GM19023 (cell line): ENCODE measurements at regions not wholly inside any gene's neighbourhood (a gene's known extent, or its start where the extent isn't known, plus 50 kb on each side); places are given as distances from the start of the nearest gene placed in this dataset.
"Not testable (repeated sequence)": the region's sequence is repeated elsewhere in the genome, so short reads cannot be mapped to it uniquely, and the experiment has no call there.

Source experiments
- ATAC-seq: cut with Tn5 transposase; IDR thresholded peaks from one replicate; pipeline ENCODE4 v1.9.1; 2021; ENCODE audit warnings: mild to moderate bottlenecking, moderate library complexity; ENCODE audit not compliant: unreplicated experiment

DNA sequence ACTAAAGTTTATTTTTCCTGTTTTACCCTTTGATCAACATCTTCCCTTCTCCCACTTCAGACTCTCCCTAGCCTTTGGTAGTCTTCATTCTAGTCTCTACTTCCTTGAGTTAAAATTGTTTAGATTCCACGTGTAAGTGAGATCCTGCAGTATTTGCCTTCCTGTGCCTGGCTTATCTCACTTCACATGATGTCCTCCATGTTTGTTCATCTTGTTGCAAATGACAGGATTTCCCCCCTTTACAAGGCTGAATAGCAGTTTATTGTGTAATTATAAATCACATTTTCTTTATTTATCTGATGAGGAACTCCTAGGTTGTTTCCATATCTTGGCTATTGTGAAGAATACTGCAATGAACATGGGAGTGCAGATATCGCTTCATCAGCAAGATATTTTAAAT lies 461.7 kb downstream of the CHSY3 start:
- ATAC-seq: no peak

DNA sequence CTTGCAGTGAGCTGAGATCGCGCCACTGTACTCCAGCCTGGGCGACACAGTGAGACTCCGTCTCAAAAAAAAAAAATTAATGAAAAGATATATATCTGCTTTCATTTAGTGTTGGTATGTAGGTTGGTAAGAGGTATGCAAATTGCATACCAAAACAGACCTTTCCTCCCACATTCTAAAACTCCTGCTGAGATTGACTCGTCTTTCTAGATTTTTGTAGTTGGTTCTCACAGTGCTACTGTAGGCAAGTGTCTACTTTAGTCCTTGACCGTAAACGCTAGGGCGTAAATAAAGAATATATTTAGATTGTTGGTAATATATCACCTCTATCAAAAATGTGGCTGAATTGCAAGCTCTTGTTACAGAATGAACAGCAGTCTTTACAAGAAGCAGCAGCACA lies 445.9 kb downstream of the CHSY3 start:
- no peak for ATAC-seq

DNA sequence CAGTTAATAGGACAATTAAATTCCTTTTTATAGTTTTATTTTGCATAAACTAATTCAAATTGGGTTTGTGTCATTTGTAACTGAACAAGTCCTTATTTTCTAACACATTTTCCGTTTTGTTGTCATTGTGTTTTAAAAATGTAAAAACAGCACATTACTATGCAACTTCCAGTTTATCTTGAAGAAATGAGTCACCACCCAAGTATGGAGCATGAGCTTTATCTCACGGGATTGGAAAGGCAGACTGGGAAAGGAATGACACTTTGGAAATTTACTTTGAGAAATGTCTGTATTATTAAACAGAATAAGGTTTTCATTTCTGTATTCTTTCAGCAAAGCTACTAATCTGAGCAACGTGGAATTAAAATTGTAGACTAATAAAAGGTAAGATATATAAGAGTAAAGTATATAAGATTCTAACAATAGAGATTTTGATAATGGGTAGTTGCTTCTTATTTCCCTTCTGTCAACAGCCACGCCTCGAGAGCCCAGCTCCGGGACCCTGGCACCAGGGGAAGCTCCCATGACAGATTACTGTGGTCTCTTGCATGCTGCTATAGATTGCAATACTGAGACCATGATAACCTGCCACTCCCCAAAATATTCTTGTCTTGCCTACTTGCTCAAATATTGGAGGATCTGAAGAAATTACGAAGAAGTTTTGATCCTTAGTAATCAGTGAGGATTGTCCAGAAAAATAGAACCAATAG lies 433.1 kb downstream of the CHSY3 start:
- no peak for ATAC-seq

DNA sequence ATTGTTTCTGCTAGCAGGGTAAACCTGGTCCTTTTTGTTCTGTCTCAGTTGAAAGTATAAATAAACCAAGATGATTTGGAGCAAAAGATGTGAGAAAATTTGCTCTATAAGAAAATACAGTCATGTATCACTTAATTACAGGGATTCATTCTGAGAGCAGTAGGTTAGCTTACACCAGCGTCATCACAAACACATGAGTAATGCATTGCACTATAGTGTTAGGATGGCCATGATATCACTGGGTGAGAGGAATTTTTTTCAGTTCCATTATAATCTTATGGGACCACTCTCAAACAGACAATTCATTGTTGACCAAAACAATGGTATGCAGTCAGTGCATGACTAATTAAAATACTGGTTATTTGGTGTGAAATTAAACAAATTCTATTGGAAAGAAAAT lies 430.9 kb downstream of the CHSY3 start:
- no peak for ATAC-seq

DNA sequence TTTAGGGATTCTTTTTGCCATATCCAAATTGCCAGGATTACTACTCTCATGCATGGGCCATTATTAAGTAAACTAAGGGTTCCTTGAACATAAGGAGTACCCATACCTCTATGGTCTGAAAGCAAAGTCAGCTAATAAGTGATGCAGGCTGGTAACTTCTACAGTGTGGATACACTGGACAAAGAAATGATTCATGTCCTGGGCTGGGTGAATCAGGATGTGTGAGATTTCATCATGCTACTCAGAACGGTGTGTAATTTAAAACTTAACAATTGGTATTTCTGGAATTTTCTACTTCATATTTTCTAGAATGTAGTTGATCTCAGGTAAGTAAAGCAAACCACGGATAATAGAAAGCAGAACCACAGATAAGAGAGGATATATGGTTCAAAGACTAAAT lies 428.8 kb downstream of the CHSY3 start:
- ATAC-seq: no peak

DNA sequence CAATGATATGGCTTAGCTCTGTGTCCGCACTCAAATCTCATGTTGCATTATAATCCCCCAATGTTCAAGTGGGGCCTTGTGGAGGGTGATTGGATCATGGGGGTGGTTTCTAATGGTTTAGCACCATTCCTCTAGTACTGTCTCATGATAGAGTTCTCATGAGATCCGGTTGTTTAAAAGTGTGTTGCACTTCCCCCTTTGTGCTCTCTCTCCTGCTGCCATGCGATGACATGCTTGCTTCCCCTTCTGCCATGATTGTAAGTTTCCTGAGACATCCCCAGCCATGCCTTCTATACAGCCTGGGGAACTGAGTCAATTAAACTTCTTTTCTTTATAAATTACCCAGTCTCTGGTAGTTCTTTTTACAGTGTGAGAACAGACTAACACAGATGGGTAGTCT lies 427.1 kb downstream of the CHSY3 start:
- no peak for ATAC-seq

DNA sequence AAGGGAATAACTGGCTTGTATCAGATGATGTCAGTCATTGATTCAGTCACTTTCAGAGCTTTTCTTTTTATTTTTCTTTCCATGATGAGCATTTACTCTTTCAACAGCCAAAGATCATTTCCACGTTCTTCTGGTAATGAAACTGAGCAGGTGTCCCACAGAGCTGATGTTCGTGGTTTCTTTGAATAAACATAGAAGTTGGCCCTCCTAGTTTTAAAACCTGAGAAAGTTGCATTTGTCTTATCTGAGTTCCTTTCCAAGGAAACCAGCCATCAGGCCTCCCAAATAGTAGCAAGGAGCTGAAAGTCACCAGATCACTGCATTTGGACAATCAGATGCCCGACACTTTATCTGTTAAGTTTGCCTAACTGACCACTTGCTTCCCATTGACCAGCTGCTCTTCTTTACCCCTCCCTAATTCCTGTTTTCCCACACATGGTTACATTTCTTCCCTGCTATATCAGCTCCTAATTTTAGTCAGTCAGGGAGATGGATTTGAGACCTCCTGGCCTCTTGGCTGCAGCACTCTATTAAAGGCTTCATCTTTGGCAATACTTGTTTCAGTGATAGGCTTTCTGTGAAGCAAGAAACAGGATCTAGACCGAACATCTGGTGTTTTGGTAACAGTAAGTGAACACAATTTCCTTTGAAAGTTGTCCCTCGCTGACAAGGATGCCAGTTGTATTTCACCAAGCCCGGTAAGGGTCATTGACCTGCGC lies 420.8 kb downstream of the CHSY3 start:
- no peak for ATAC-seq

DNA sequence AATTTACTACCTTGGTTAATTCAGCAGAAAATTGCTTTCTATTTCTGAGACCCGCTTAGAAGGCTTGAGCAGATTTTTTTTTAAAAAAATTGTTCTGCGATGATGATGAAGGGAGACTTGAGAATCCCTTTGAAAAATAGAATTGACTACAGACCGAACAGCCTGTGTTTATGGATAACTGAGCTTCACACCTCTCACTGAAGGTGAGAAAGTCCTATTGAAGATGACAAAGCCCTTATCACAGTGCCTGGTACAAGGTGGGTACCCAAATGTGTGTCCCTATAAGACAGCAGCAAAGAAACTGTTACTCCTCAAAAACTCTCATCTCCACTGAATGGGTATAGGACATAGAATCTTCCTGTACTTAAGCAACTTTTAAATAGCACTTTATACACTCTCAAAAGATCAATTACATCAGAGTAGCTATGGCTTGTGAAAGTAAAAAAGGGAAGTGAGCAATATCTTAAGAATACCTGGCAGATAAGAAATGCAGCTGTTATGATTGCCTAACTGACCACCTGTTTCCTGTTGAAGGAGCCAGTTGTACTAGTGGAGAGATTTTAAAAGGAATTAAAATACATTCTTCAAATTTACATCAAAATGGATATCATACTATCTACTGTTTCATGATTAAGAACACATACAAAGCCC lies 419.7 kb downstream of the CHSY3 start:
- peak; percentile 100 for ATAC-seq

DNA sequence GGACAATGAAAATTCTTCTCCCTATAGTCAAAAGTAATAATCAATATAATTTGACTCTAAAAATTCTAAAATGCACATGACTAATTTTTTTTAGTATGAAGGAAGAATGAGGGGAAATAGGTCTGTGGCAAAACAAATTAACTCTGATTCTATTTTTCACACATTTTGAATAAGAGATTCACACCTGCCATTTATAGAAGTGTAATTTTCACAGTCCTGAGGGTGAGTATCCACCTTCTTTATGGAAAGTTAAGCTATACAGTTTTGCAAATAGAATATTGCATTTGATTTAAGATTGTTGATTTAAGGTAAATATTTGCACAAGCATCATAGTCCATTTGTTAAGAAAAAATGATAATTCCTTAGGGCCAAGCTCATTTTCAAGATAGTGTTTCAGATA lies 417.7 kb downstream of the CHSY3 start:
- no peak for ATAC-seq

DNA sequence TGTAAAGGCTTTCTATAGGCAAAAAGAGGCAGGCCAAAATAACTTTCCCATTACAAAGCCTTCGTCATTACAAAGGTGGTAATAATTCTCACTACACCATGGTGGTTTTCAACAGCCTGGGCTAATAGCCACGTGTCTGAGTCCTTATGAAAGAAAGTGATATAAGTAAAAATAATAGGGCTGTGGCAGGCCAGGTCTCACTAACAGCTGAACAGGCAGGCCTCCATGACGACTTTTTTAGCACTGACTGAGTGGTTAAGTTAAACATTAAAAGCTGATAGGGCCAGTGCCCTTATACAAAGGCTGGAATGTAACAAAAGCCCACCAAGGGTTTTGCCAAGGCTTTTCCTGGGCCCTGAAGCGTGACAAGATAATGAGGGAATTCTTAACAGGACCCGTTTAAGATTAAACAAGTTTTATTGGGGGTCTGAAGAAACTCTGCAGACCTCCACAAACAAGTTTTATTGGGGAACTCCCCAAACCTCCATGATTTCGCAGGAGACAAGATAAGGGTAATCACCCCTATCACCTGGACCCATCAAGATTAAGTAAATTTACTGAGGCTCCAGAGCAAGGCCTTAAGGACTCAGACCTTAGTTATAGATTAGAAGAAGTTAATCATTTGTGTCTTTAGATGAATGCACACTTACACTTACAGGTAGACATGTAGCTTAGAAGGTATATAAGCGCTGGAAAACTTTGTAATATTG lies 412.9 kb downstream of the CHSY3 start:
- ATAC-seq: peak; percentile 74

DNA sequence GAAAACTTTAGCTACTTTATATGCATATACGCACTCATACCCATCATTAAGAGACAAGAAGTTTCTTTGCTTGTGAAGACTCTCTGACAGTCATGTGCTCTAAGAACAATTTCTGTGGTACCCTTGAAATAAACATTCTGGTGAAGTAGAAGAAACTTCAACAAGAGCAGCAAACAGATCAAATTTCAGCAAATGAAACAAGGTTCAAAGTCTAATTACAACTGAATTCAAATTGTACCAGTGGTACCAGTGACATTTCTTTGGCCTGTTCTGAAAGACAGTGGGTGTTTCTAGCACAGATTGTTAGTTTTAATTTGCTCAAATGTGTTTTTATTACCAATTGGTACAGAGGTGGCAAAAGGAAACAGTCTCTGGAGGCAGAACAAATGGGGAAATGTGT lies 391.0 kb downstream of the CHSY3 start:
- ATAC-seq: no peak

DNA sequence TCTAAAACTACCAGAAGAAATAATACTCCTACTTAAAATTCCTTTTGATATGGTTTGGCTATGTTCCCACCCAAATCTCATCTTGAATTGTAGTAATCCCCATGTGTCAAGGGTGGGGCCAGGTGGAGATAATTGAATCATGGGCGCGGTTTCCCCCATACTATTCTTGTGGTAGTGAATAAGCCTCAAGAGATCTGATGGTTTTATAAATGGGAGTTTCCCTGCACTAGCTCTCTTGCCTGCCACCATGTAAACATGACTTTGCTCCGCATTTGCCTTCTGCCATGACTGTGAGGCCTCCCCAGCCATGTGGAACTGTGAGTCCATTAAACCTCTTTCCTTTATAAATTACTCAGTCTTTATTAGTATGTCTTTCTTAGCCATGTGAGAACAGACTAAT lies 390.5 kb downstream of the CHSY3 start:
- ATAC-seq: not testable (repeated sequence)

DNA sequence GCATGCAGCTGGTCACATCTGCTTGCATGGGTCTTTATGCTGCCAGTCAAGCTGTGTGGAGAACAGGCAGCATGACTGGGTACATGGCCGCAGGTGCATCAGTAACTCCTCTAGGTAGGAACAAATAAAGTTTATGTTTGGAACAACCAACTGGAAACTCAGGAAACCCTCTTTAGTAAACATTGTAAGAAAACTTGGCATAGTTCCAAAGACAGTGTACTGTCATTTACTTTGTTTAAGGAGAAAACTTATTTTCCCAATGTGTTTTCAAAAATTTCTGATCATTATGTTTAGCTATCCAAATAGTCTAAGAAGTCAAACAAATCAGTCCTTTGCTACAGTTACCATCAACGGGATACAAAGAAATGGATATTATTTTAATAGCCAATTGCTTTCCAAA lies 386.0 kb downstream of the CHSY3 start:
- ATAC-seq: no peak

DNA sequence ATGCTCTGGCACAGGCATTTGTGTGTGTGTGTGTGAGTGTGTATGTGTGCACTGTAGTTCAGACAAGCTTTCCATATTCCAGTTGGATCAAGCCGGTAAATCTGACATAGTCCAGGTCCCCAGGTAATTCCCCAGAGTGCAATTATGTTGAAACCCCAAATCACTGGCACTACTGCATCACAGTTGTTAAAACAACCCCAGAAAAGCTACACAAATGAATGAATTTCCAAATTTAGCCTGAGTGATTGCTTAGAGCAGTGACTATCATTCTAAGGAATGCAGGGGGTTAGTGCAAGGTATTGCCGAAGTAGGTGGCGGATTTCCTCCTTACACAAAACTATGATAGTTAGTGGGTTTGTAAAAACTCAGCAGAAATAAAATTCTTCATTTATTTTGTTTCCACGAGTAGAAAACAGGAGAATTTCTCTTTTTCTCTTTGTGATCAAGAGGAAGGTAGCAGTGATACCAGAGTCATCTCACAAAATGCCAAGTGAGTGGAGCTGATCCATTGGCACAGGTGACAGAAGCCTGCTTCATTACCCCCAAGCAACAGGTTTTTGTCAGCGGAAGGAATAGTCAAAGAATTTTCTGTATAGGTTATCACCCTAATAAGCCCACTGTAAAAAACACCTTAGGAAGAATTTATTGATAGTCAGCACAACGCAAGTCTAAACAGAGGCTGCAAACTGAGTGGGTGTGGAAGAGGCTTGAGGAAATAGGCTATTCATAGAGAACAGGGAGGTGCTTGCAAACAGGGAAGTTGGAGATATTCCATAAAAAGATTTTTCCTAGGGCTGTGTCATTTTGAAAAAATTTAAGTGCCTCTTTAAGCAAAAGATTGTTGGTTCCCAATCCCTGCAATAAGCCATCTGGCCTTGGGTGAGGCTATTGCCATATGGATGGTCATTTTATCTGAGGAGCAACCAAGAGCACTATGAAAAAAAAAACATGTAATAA lies 385.1 kb downstream of the CHSY3 start:
- no peak for ATAC-seq

DNA sequence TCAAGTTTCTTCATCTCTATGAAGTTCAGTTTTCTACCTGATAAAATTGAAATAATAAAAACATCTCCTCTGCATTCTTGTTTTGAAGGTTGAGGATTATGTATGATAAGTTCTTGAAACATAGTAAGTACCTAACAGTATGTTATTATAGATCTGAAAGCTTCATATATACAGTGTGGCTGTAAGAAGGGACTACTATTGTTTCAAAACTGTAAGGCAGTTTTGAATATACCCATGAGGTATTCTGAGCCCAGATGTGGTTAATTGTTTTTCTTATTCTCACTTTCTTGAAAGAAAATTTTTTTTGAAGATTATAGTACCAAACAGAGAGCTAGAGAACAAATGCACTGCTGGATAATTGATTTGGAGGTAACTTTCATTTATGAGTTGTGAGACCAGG lies 383.2 kb downstream of the CHSY3 start:
- ATAC-seq: no peak

DNA sequence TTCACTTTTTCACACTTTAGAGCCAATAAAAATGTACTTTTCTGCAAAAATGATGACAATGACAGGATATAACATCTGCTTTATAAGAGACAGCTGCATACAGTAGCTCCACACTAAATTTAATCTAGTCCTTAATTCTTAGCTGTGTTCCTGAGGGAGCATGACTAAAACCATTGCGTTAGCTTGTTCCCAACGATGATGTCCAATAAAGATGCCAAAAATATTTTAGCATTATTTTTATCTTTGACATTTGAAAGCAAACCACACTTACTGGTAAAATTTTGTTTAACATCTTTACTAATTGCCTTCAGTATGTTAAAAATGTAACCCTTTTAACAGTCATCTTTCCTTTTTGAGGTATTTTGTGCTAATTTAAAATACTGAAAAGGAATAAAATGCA lies 382.7 kb downstream of the CHSY3 start:
- ATAC-seq: no peak

DNA sequence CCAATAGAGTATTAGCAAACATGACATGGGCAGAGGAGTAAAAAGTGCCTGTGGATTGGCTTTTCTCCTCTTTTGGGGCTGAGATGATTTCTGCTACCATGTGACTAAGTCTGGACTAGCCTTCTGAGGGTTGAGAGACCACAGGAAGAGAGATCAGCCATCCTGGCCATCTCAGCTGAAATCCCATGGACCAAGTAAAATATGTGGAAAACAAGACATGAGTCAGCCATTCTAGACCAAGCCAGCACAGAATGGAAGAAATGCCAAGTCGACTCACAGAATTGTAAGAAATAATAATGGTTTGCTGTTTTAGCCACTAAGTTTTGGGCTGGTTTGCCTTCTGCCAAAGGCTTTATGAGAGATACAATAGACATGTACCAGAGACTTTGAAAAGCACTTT lies 377.8 kb downstream of the CHSY3 start:
- no peak for ATAC-seq

DNA sequence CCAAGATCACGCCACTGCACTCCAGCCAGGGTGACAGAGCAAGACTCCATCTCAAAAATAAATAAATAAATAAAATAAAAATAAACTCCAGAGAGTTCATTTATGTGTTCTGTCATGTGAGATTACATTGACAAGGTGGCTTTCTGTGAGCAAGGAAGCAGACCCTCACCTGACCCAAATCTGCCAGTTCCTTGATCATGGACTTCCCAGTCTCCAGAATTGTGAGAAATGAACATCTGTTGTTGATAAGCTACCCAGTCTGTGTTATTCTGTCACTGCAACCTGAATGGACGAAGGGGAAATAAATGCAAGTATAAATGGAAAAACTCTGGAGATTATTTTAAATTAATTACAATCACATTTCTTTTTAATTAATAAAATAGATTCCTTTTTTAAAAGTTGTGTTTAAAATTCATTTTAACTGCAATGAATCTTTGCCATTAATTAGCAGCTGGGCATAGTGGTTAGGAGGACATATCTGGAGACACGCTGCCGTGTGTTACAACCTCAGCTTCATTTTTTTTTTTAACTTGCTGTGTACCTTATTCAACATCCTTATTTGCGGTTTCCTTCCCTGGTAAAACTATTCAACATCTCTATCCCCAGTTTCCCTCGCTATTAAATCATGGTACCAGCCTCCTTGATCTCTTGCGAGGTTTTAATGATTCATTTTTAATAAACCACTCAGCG lies 376.4 kb downstream of the CHSY3 start:
- no peak for ATAC-seq

DNA sequence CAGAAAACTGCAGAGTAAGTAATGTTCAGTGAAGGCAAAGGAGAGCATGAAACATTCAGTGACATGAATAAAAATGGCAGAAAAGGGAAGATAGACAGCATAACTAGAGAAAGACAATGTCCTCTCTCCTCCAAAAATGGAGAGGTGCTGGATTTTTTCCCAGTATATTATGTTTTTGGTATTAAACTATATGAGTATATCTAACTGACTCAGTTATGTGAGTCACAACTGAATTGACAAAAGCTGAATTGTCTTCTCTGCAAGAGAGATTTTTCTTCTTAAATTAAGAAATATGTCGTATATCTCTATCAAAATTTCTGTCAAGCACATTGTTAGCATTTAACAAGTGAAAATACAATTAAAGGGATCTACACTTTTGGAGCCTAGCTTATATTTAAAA lies 375.1 kb downstream of the CHSY3 start:
- ATAC-seq: no peak

DNA sequence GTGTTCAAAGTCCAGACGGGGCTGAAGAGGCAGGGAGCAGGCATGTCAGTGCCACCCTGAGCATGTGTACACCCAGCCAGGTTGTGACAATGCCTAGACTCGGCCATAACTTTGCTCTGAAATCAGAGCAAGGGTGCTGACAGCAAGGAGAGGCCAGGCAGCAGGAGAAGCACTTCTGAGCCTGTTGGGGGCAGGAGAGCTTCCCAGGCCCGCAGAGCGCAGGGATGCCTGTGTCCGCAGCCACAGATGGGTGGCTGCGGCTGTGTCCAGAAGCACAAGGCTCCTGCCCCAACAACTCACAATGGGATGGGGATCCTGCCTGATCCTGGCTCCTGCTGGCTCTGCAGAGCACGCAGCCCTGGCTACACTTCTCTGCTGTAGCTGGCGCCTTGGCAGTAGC lies 373.9 kb downstream of the CHSY3 start:
- ATAC-seq: no peak
